Endothelial cell of umbilical vein (primary cell): ENCODE measurements at regions not wholly inside any gene's neighbourhood (a gene's known extent, or its start where the extent isn't known, plus 50 kb on each side); places are given as distances from the start of the nearest gene placed in this dataset.

Experiments used
- BruUV-seq: library from RNA; stranded (reverse); fragments of 400-500 nt; replicated peaks from 2 replicates; lab custom pipeline; 2021; lab: Mats Ljungman, UMichigan
- CTCF ChIA-PET: fragments of 300-600, 350-600 bp; sonication (Branson Sonifier 250); formaldehyde crosslinking; loops from one replicate; lab custom pipeline; 2021; ENCODE audit warnings: antibody characterized with exemption, inconsistent platforms; lab: Charles Lee
- POLR2A ChIA-PET: fragments of 300-600, 350-600 bp; sonication (Branson Sonifier 250); formaldehyde crosslinking; loops from one replicate; lab custom pipeline; 2021; ENCODE audit warnings: antibody characterized with exemption, inconsistent platforms; lab: Charles Lee
- DNase-seq: peaks from one replicate; pipeline ENCODE4 v3.0.0-alpha.2; 2011; ENCODE audit warnings: low read depth, low spot score
- FAIRE-seq: peaks from 2 replicates; lab custom pipeline; 2011; peaks lifted over from hg19 to GRCh38; lab: Jason Lieb, UNC
- H2AFZ ChIP-seq: 2 replicates; pipeline ENCODE4 v1.6.0; 2012; ENCODE audit warnings: low read depth, low read length, control low read depth, inconsistent platforms
- H3K27ac ChIP-seq: 2 replicates; pipeline ENCODE4 v1.5.1; 2011; ENCODE audit warnings: low read depth, mild to moderate bottlenecking, control low read depth, low read length, moderate library complexity; ENCODE audit not compliant: insufficient read depth
- H3K27me3 ChIP-seq, 2 experiments: 2 replicates each; pipeline versions ENCODE4 v1.6.0 to v1.6.1; 2011; ENCODE audit warnings: low read length in 2 of 2, mixed read lengths in 1 of 2; ENCODE audit not compliant: control insufficient read depth in 2 of 2, insufficient read depth in 2 of 2
- H3K36me3 ChIP-seq, 2 experiments: 2 replicates in 1 of 2; 3 replicates in 1 of 2; pipeline ENCODE4 v1.5.1; 2011; ENCODE audit warnings: low read length in 2 of 2, mild to moderate bottlenecking in 1 of 2, moderate library complexity in 1 of 2; ENCODE audit not compliant: control insufficient read depth in 2 of 2, insufficient read depth in 2 of 2; ENCODE audit errors: extremely low read depth in 1 of 2
- H3K4me1 ChIP-seq: 3 replicates; pipeline ENCODE4 v1.5.1; 2011; ENCODE audit warnings: mild to moderate bottlenecking, low read length; ENCODE audit not compliant: control insufficient read depth, insufficient read depth; ENCODE audit errors: extremely low read depth
- H3K4me2 ChIP-seq: 2 replicates; pipeline ENCODE4 v1.6.1; 2011; ENCODE audit warnings: low read length, control low read depth, mixed read lengths; ENCODE audit not compliant: insufficient read depth
- H3K4me3 ChIP-seq, 3 experiments: fragments of 200-600 bp in 1 of 3; sonication (generic), shearing (Covaris generic) in 1 of 3; replicated peaks in 1 of 3; 2 replicates each; pipeline ENCODE4 v1.5.1; 2011 to 2016; ENCODE audit warnings: control low read depth in 3 of 3, low read length in 3 of 3, mild to moderate bottlenecking in 2 of 3, inconsistent platforms in 1 of 3, low read depth in 1 of 3, moderate library complexity in 1 of 3; ENCODE audit not compliant: insufficient read depth in 1 of 3
- H3K79me2 ChIP-seq: 2 replicates; pipeline ENCODE4 v1.6.0; 2012; ENCODE audit warnings: low read length, inconsistent platforms; ENCODE audit not compliant: control insufficient read depth, insufficient read depth
- H3K9ac ChIP-seq: replicated peaks from 2 replicates; pipeline ENCODE3; 2011; ENCODE audit warnings: low read length, control low read depth; ENCODE audit not compliant: insufficient read depth; ENCODE audit errors: extremely low read depth
- H3K9me1 ChIP-seq: replicated peaks from 3 replicates; pipeline ENCODE4 v1.6.0; 2011; ENCODE audit warnings: mild to moderate bottlenecking, low read length; ENCODE audit not compliant: control insufficient read depth, insufficient read depth; ENCODE audit errors: extremely low read depth
- H3K9me3 ChIP-seq: replicated peaks from 2 replicates; pipeline ENCODE4 v1.5.1; 2012; ENCODE audit warnings: low read length, inconsistent platforms; ENCODE audit not compliant: control insufficient read depth, insufficient read depth
- H4K20me1 ChIP-seq: replicated peaks from 2 replicates; pipeline ENCODE3; 2011; ENCODE audit warnings: mild to moderate bottlenecking, low read length; ENCODE audit not compliant: control insufficient read depth, insufficient read depth; ENCODE audit errors: extremely low read depth
- EZH2 ChIP-seq: IDR thresholded peaks from 2 replicates; pipeline ENCODE4 v1.6.1; 2012; ENCODE audit warnings: borderline replicate concordance, low read depth, mild to moderate bottlenecking, moderate library complexity, low read length, inconsistent platforms; ENCODE audit not compliant: severe bottlenecking
- FOS ChIP-seq: IDR thresholded peaks from 2 replicates; pipeline ENCODE4 v1.6.1; 2011; ENCODE audit warnings: mild to moderate bottlenecking, low read length, moderate library complexity, borderline replicate concordance; ENCODE audit not compliant: insufficient read depth
- GATA2 ChIP-seq: IDR thresholded peaks from 2 replicates; pipeline ENCODE4 v1.7.0; 2011; ENCODE audit warnings: low read depth, mild to moderate bottlenecking, moderate library complexity, mixed read lengths, low read length; ENCODE audit not compliant: insufficient read length, insufficient read depth
- JUN ChIP-seq: IDR thresholded peaks from 2 replicates; pipeline ENCODE4 v1.6.1; 2011; ENCODE audit warnings: borderline replicate concordance, low read depth; ENCODE audit not compliant: insufficient read length, insufficient read depth
- MAX ChIP-seq: IDR thresholded peaks from 2 replicates; pipeline ENCODE4 v1.6.1; 2011; ENCODE audit not compliant: insufficient read depth, insufficient read length
- MYC ChIP-seq: IDR thresholded peaks from one replicate; pipeline ENCODE4 v1.6.1; 2011; ENCODE audit warnings: mild to moderate bottlenecking, low read depth, low read length
- POLR2A ChIP-seq: IDR thresholded peaks from 2 replicates; pipeline ENCODE4 v1.6.1; 2012; ENCODE audit warnings: low read depth, mild to moderate bottlenecking, control low read depth, low read length
- POLR2AphosphoS5 ChIP-seq: IDR thresholded peaks from 2 replicates; pipeline ENCODE4 v1.6.1; 2012; ENCODE audit warnings: low read depth, mild to moderate bottlenecking, control low read depth, low read length, moderate library complexity; ENCODE audit not compliant: insufficient read depth
- dilution Hi-C: fragments of 300-500 bp; cut with MboI; formaldehyde crosslinking; loops from one replicate; pipeline ENCODE4 v1.15.0; 2019; ENCODE audit warnings: low sequenced_read_pairs; ENCODE audit not compliant: extremely low pct_ligation_motif_present
- intact Hi-C: fragments of 100-400 bp; cut with micrococcal nuclease; formaldehyde crosslinking; loops from one replicate; pipeline ENCODE4 v1.10.0; 2022
- TF ChIP-seq, protein P1 (sequence below), 2 donors: IDR thresholded peaks; 1 replicate in 1 of 2; 2 replicates in 1 of 2; pipeline ENCODE4 v1.5.1; 2011; ENCODE audit warnings: low read length in 2 of 2, mild to moderate bottlenecking in 2 of 2, moderate library complexity in 2 of 2, control low read depth in 1 of 2, inconsistent platforms in 1 of 2, low read depth in 1 of 2; ENCODE audit not compliant: insufficient read depth in 1 of 2; ENCODE audit errors: extremely low read depth in 1 of 2

GRCh38 chr2:21822505-21822904 is 698.7 kb downstream of the TDRD15 start:
- Histone ChIP-seq H3K27ac (no peak overlapping the region), H3K27me3 (no peaks in the 10 kb centered on the region), H3K9me1 (no peaks in the 10 kb centered on the region), H4K20me1 (no peaks in the 10 kb centered on the region), H3K4me3 (no peak overlapping the region), H3K9me3 (no peaks in the 10 kb centered on the region), H3K4me1 (no peaks in the 10 kb centered on the region), H3K36me3 (no peaks in the 10 kb centered on the region), H3K4me2 (no peak overlapping the region), H3K9ac (no peak overlapping the region), H2AFZ (no peak overlapping the region), H3K79me2 (no peaks in the 10 kb centered on the region)
- POLR2A ChIA-PET = no interaction called here
- BruUV-seq = no TSS peak
- TF ChIP-seq, protein P1, sequence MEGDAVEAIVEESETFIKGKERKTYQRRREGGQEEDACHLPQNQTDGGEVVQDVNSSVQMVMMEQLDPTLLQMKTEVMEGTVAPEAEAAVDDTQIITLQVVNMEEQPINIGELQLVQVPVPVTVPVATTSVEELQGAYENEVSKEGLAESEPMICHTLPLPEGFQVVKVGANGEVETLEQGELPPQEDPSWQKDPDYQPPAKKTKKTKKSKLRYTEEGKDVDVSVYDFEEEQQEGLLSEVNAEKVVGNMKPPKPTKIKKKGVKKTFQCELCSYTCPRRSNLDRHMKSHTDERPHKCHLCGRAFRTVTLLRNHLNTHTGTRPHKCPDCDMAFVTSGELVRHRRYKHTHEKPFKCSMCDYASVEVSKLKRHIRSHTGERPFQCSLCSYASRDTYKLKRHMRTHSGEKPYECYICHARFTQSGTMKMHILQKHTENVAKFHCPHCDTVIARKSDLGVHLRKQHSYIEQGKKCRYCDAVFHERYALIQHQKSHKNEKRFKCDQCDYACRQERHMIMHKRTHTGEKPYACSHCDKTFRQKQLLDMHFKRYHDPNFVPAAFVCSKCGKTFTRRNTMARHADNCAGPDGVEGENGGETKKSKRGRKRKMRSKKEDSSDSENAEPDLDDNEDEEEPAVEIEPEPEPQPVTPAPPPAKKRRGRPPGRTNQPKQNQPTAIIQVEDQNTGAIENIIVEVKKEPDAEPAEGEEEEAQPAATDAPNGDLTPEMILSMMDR (IDR thresholded peaks at IDR 0.05; ENCODE audit: extremely low read depth in 1 of 2, insufficient read depth in 1 of 2, low read depth in 1 of 2, low read length in 2 of 2) = no peak
- TF ChIP-seq MAX = no peak
- TF ChIP-seq JUN = no peak
- no peak for TF ChIP-seq POLR2AphosphoS5
- TF ChIP-seq GATA2 = no peak
- TF ChIP-seq POLR2A = no peak
- TF ChIP-seq MYC = no peak
- no peak for TF ChIP-seq EZH2
- no peak for TF ChIP-seq FOS
- FAIRE-seq (no peak), DNase-seq (no peak)
- CTCF ChIA-PET = no interaction called here
- intact Hi-C loops = no loop called here
- dilution Hi-C loops = no loop called here
